H9 (cell line): ENCODE measurements at regions not wholly inside any gene's neighbourhood (a gene's known extent, or its start where the extent isn't known, plus 50 kb on each side); places are given as distances from the start of the nearest gene placed in this dataset.

ENCODE experiments used
- DNase-seq: peaks from one replicate; pipeline ENCODE4 v3.0.0-alpha.2; 2017
- H2AFZ ChIP-seq: one replicate; pipeline ENCODE4 v1.6.1; 2013; ENCODE audit warnings: mild to moderate bottlenecking, low read length, control low read depth, moderate library complexity
- H2AK5ac ChIP-seq: 2 replicates; pipeline ENCODE4 v1.6.1; 2013; ENCODE audit warnings: low read length, control low read depth, mixed read lengths; ENCODE audit not compliant: insufficient read length
- H2BK120ac ChIP-seq: one replicate; pipeline ENCODE4 v1.6.1; 2013; ENCODE audit warnings: low read depth, mild to moderate bottlenecking, low read length, control low read depth, inconsistent platforms; ENCODE audit not compliant: poor library complexity, severe bottlenecking
- H2BK12ac ChIP-seq: 2 replicates; pipeline ENCODE4 v1.6.1; 2013; ENCODE audit warnings: low read length, control low read depth, mixed read lengths, low read depth; ENCODE audit not compliant: insufficient read length
- H2BK15ac ChIP-seq: 2 replicates; pipeline ENCODE4 v1.6.1; 2013; ENCODE audit warnings: low read depth, low read length, control low read depth
- H2BK20ac ChIP-seq: one replicate; pipeline ENCODE4 v1.6.1; 2013; ENCODE audit warnings: low read depth, mild to moderate bottlenecking, low read length, control low read depth, inconsistent platforms; ENCODE audit not compliant: poor library complexity, severe bottlenecking
- H2BK5ac ChIP-seq: 2 replicates; pipeline ENCODE4 v1.6.1; 2013; ENCODE audit warnings: low read length, control low read depth, mixed read lengths; ENCODE audit not compliant: insufficient read length
- H3K14ac ChIP-seq: 2 replicates; pipeline ENCODE4 v1.6.1; 2013; ENCODE audit warnings: low read length, control low read depth; ENCODE audit not compliant: insufficient read depth
- H3K18ac ChIP-seq: 2 replicates; pipeline ENCODE4 v1.6.1; 2013; ENCODE audit warnings: low read depth, mild to moderate bottlenecking, mixed read lengths, low read length, control low read depth; ENCODE audit not compliant: insufficient read length
- H3K23ac ChIP-seq: 2 replicates; pipeline ENCODE4 v1.6.1; 2013; ENCODE audit warnings: low read length, control low read depth, mixed read lengths, low read depth; ENCODE audit not compliant: insufficient read length
- H3K23me2 ChIP-seq: 2 replicates; pipeline ENCODE4 v1.6.1; 2013; ENCODE audit warnings: low read depth, mild to moderate bottlenecking, mixed read lengths, low read length, control low read depth; ENCODE audit not compliant: insufficient read length, poor library complexity, severe bottlenecking
- H3K27ac ChIP-seq: 2 replicates; pipeline ENCODE4 v1.5.1; 2013; ENCODE audit warnings: low read length, control low read depth, mixed read lengths, low read depth; ENCODE audit not compliant: insufficient read length
- H3K27me3 ChIP-seq: 2 replicates; pipeline ENCODE4 v1.6.1; 2013; ENCODE audit warnings: low read length, control low read depth, inconsistent platforms; ENCODE audit not compliant: insufficient read depth
- H3K4ac ChIP-seq: 2 replicates; pipeline ENCODE4 v1.6.1; 2013; ENCODE audit warnings: low read depth, mild to moderate bottlenecking, control low read depth, inconsistent platforms, low read length, moderate library complexity
- H3K4me1 ChIP-seq: 2 replicates; pipeline ENCODE4 v1.6.1; 2013; ENCODE audit warnings: low read length, control low read depth, inconsistent platforms; ENCODE audit not compliant: insufficient read depth
- H3K4me2 ChIP-seq: 2 replicates; pipeline ENCODE4 v1.6.1; 2013; ENCODE audit warnings: low read length, control low read depth, mixed read lengths; ENCODE audit not compliant: insufficient read length, insufficient read depth
- H3K56ac ChIP-seq: 2 replicates; pipeline ENCODE4 v1.6.1; 2013; ENCODE audit warnings: low read depth, mild to moderate bottlenecking, mixed read lengths, low read length, control low read depth; ENCODE audit not compliant: insufficient read length
- H3K79me1 ChIP-seq: 2 replicates; pipeline ENCODE4 v1.6.1; 2013; ENCODE audit warnings: low read depth, mild to moderate bottlenecking, moderate library complexity, low read length, control low read depth, inconsistent platforms; ENCODE audit not compliant: insufficient read depth, poor library complexity, severe bottlenecking
- H3K79me2 ChIP-seq: 2 replicates; pipeline ENCODE4 v1.6.1; 2013; ENCODE audit warnings: low read length, control low read depth, inconsistent platforms; ENCODE audit not compliant: insufficient read depth
- H3K9ac ChIP-seq: 2 replicates; pipeline ENCODE4 v1.6.1; 2013; ENCODE audit warnings: low read length, control low read depth, mixed read lengths; ENCODE audit not compliant: insufficient read length; ENCODE audit errors: extremely low read depth
- H3K9me3 ChIP-seq: one replicate; pipeline ENCODE4 v1.6.1; 2013; ENCODE audit warnings: low read depth, low read length, inconsistent platforms; ENCODE audit not compliant: control insufficient read depth
- H3T11ph ChIP-seq: one replicate; pipeline ENCODE4 v1.6.1; 2013; ENCODE audit warnings: mild to moderate bottlenecking, low read length, control low read depth, inconsistent platforms
- H4K20me1 ChIP-seq: one replicate; pipeline ENCODE4 v1.6.1; 2013; ENCODE audit not compliant: control insufficient read depth, insufficient read length, insufficient read depth
- H4K5ac ChIP-seq: 2 replicates; pipeline ENCODE4 v1.6.1; 2013; ENCODE audit warnings: low read depth, mild to moderate bottlenecking, mixed read lengths, low read length, control low read depth; ENCODE audit not compliant: insufficient read length
- H4K8ac ChIP-seq: replicated peaks from 2 replicates; pipeline ENCODE4 v1.6.1; 2013; ENCODE audit warnings: low read length, control low read depth, mixed read lengths, low read depth; ENCODE audit not compliant: insufficient read length
- H4K91ac ChIP-seq: 2 replicates; pipeline ENCODE4 v1.6.1; 2013; ENCODE audit warnings: low read depth, mild to moderate bottlenecking, moderate library complexity, mixed read lengths, low read length, control low read depth; ENCODE audit not compliant: insufficient read length
- H3K27ac Mint-ChIP-seq, 3 experiments: 2 replicates in 2 of 3; 3 replicates in 1 of 3; pipeline ENCODE4 v1.8.0; 2020 to 2021; ENCODE audit warnings: mixed read lengths in 3 of 3, mild to moderate bottlenecking in 1 of 3, moderate library complexity in 1 of 3
- H3K27me3 Mint-ChIP-seq: 2 replicates; pipeline ENCODE4 v1.8.0; 2021; ENCODE audit warnings: low read depth, mild to moderate bottlenecking, moderate library complexity, mixed read lengths
- H3K36me3 Mint-ChIP-seq, 3 experiments: 2 replicates in 2 of 3; 3 replicates in 1 of 3; pipeline ENCODE4 v1.8.0; 2020 to 2021; ENCODE audit warnings: low read depth in 3 of 3, mixed read lengths in 3 of 3; ENCODE audit not compliant: insufficient read depth in 1 of 3
- H3K4me1 Mint-ChIP-seq, 2 experiments: 2 replicates each; pipeline ENCODE4 v1.8.0; 2020; ENCODE audit warnings: mixed read lengths in 2 of 2
- H3K4me3 Mint-ChIP-seq, 2 experiments: 2 replicates in 1 of 2; 3 replicates in 1 of 2; pipeline ENCODE4 v1.8.0; 2020 to 2021; ENCODE audit warnings: mild to moderate bottlenecking in 2 of 2, mixed read lengths in 2 of 2, moderate library complexity in 1 of 2
- H3K9me3 Mint-ChIP-seq, 2 experiments: 2 replicates in 1 of 2; 3 replicates in 1 of 2; pipeline ENCODE4 v1.8.0; 2020; ENCODE audit warnings: mild to moderate bottlenecking in 2 of 2, mixed read lengths in 2 of 2, moderate library complexity in 1 of 2
- WGBS: extraction: QIAGEN DNeasy Blood & Tissue Kit; methylation state at CpG from one replicate; pipeline ENCODE4 v1.1.7; 2013; ENCODE audit warnings: missing lambda C conversion rate, low lambda C conversion rate, mixed read lengths; ENCODE audit not compliant: insufficient read length; ENCODE audit errors: extremely low coverage; 5-methylcytosine and 5-hydroxymethylcytosine counted together
- TF ChIP-seq, protein P1 (sequence below): fragments of 200-600 bp; sonication (generic); conservative IDR thresholded peaks from 3 replicates; pipeline ENCODE4 v1.8.0; 2021; ENCODE audit warnings: antibody characterized with exemption, mild to moderate bottlenecking

DNA sequence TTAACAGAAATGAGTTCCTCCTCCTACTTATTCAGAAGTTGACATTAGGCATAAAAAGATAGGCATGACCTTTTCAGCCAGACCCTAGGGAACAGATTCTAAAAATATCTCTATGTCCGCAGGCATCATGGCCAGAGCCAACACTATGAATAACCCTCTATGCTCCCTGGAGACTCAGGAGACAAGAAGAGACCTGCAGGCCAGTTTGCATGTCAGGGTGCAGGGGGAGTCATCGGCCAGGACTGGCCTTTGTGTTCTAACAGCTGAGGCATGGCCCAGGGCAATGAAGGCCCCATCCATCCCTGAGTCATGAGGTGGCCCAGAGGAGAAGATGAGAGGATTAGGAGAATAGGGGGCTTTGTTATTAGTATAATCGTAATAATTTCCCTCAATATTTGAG lies 93.8 kb downstream of the TMEM215 start:
- H2BK120ac ChIP-seq, result no peak overlapping the region
- no peak overlapping the region for H2BK20ac ChIP-seq
- H3K4me1 Mint-ChIP-seq, result peaks cover 5 to 7% of the 10 kb centered on the region in 2 experiments
- no peaks in the 10 kb centered on the region for H3K9me3 Mint-ChIP-seq
- no CpG with 5 or more reads among the region's 3 CpGs for WGBS
- no peaks in the 10 kb centered on the region; the same call in 1 of the 2 replicates for H3K27me3 Mint-ChIP-seq
- H3K27ac Mint-ChIP-seq, result no peak overlapping the region
- no peaks in the 10 kb centered on the region for H3K27me3 ChIP-seq
- H2BK15ac ChIP-seq, result no peak overlapping the region
- no peaks in the 10 kb centered on the region for H3K4me1 ChIP-seq
- no peaks in the 10 kb centered on the region for H3K79me1 ChIP-seq
- no peak overlapping the region for H3K4me3 Mint-ChIP-seq
- H3K14ac ChIP-seq, result no peak overlapping the region
- H3K9ac ChIP-seq, result no peak overlapping the region
- no peak overlapping the region for H4K91ac ChIP-seq
- H3K23me2 ChIP-seq, result no peaks in the 10 kb centered on the region
- H3K23ac ChIP-seq, result no peak overlapping the region
- no peak overlapping the region for H3K4ac ChIP-seq
- H3K4me2 ChIP-seq, result no peak overlapping the region
- H2BK12ac ChIP-seq, result no peak overlapping the region
- H2AFZ ChIP-seq, result no peak overlapping the region
- no peaks in the 10 kb centered on the region for H4K20me1 ChIP-seq
- no peak overlapping the region for H3K27ac ChIP-seq
- H3K9me3 ChIP-seq, result no peaks in the 10 kb centered on the region
- H3K36me3 Mint-ChIP-seq, result no peaks in the 10 kb centered on the region; a peak in 1 of 7 replicates
- no peak overlapping the region for H4K8ac ChIP-seq
- DNase-seq, result no peak
- H2AK5ac ChIP-seq, result no peak overlapping the region
- no peak overlapping the region for H3T11ph ChIP-seq
- no peak overlapping the region for H2BK5ac ChIP-seq
- H3K79me2 ChIP-seq, result no peaks in the 10 kb centered on the region
- H3K18ac ChIP-seq, result no peak overlapping the region
- H4K5ac ChIP-seq, result no peak overlapping the region
- TF ChIP-seq, protein P1, sequence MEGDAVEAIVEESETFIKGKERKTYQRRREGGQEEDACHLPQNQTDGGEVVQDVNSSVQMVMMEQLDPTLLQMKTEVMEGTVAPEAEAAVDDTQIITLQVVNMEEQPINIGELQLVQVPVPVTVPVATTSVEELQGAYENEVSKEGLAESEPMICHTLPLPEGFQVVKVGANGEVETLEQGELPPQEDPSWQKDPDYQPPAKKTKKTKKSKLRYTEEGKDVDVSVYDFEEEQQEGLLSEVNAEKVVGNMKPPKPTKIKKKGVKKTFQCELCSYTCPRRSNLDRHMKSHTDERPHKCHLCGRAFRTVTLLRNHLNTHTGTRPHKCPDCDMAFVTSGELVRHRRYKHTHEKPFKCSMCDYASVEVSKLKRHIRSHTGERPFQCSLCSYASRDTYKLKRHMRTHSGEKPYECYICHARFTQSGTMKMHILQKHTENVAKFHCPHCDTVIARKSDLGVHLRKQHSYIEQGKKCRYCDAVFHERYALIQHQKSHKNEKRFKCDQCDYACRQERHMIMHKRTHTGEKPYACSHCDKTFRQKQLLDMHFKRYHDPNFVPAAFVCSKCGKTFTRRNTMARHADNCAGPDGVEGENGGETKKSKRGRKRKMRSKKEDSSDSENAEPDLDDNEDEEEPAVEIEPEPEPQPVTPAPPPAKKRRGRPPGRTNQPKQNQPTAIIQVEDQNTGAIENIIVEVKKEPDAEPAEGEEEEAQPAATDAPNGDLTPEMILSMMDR, result no peak
- no peak overlapping the region for H3K56ac ChIP-seq
